B cell (primary cell): ENCODE measurements at regions not wholly inside any gene's neighbourhood (a gene's known extent, or its start where the extent isn't known, plus 50 kb on each side); places are given as distances from the start of the nearest gene placed in this dataset.

Experiments
- ATAC-seq: fragments of 200-7000 bp; cut with Tn5 transposase; one replicate; pipeline ENCODE4 v1.10.0; 2021; ENCODE audit warnings: low read depth, mild to moderate bottlenecking, moderate number of reproducible peaks, moderate library complexity
- CTCF ChIA-PET: fragments of 350-600 bp; sonication (Branson Sonifier 250); formaldehyde crosslinking; loops from one replicate; lab custom pipeline; 2021; ENCODE audit warnings: antibody characterized with exemption, inconsistent platforms; lab: Charles Lee
- POLR2A ChIA-PET: fragments of 350-600 bp; sonication (Branson Sonifier 250); formaldehyde crosslinking; loops from one replicate; lab custom pipeline; 2021; ENCODE audit warnings: antibody characterized with exemption; lab: Charles Lee
- DNase-seq: peaks from one replicate; pipeline ENCODE4 v3.0.0; 2013
- H2AFZ ChIP-seq: 2 replicates; pipeline ENCODE4 v1.6.1; 2012; ENCODE audit warnings: mild to moderate bottlenecking, low read depth, low read length; ENCODE audit not compliant: insufficient read depth, poor library complexity, severe bottlenecking
- H3K27ac ChIP-seq, 2 donors: 1 replicate in 1 of 2; 2 replicates in 1 of 2; pipeline ENCODE4 v1.5.1; 2012 to 2013; ENCODE audit warnings: low read length in 2 of 2, mild to moderate bottlenecking in 2 of 2, moderate library complexity in 1 of 2
- H3K27me3 ChIP-seq, 4 experiments: fragments of 200-600 bp in 1 of 4; sonication (generic) in 1 of 4; replicated peaks in 1 of 4; 1 replicate in 2 of 4; 2 replicates in 2 of 4; pipeline versions ENCODE4 v1.6.1 to v1.7.0; 2013 to 2016; ENCODE audit warnings: low read length in 3 of 4, mild to moderate bottlenecking in 2 of 4, mixed read lengths in 1 of 4, moderate library complexity in 1 of 4; ENCODE audit not compliant: insufficient read depth in 4 of 4, control insufficient read depth in 3 of 4; ENCODE audit errors: control extremely low read depth in 1 of 4
- H3K36me3 ChIP-seq, 2 experiments: replicated peaks in 1 of 2; 1 replicate in 1 of 2; 2 replicates in 1 of 2; pipeline versions ENCODE4 v1.6.1 to v1.7.1; 2013; ENCODE audit warnings: low read length in 1 of 2; ENCODE audit not compliant: insufficient read depth in 2 of 2, control insufficient read depth in 1 of 2; ENCODE audit errors: control extremely low read depth in 1 of 2, extremely low read depth in 1 of 2
- H3K4me1 ChIP-seq, 2 donors: fragments of 200-600 bp in 1 of 2; sonication (generic) in 1 of 2; 1 replicate in 1 of 2; 2 replicates in 1 of 2; pipeline versions ENCODE4 v1.5.1 to v1.6.1; 2013 to 2017; ENCODE audit warnings: low read length in 2 of 2; ENCODE audit not compliant: control insufficient read depth in 2 of 2, insufficient read depth in 2 of 2
- H3K4me2 ChIP-seq: replicated peaks from 2 replicates; pipeline ENCODE3; 2012; ENCODE audit warnings: mild to moderate bottlenecking, low read depth, low read length; ENCODE audit not compliant: poor library complexity, severe bottlenecking
- H3K4me3 ChIP-seq, 5 experiments: fragments of 200-600 bp in 1 of 5; sonication (generic) in 1 of 5; 1 replicate in 3 of 5; 2 replicates in 2 of 5; pipeline versions ENCODE4 v1.5.1 to v1.7.0; 2011 to 2016; ENCODE audit warnings: low read length in 4 of 5, mild to moderate bottlenecking in 4 of 5, low read depth in 2 of 5, control low read depth in 1 of 5, moderate library complexity in 1 of 5; ENCODE audit not compliant: insufficient read depth in 1 of 5; ENCODE audit errors: control extremely low read depth in 1 of 5, extremely low read depth in 1 of 5
- H3K79me2 ChIP-seq: fragments of 200-600 bp; sonication (generic); one replicate; pipeline ENCODE4 v1.6.0; 2016; ENCODE audit warnings: low read length; ENCODE audit not compliant: control insufficient read depth, insufficient read depth
- H3K9ac ChIP-seq: fragments of 200-600 bp; sonication (generic); 2 replicates; pipeline ENCODE4 v1.6.1; 2017; ENCODE audit warnings: mild to moderate bottlenecking, low read length, moderate library complexity
- H3K9me3 ChIP-seq, 3 donors: one replicate each; pipeline versions ENCODE4 v1.6.1 to v1.7.1; 2013; ENCODE audit warnings: low read length in 2 of 3; ENCODE audit not compliant: control insufficient read depth in 2 of 3, insufficient read depth in 1 of 3; ENCODE audit errors: control extremely low read depth in 1 of 3
- H4K20me1 ChIP-seq: 2 replicates; pipeline ENCODE4 v1.6.0; 2012; ENCODE audit warnings: mild to moderate bottlenecking, low read length; ENCODE audit not compliant: insufficient read depth, control insufficient read depth, poor library complexity, severe bottlenecking
- H3K27ac Mint-ChIP-seq: one replicate; pipeline ENCODE4 v1.8.0; 2021; ENCODE audit warnings: mixed read lengths
- H3K27me3 Mint-ChIP-seq: one replicate; pipeline ENCODE4 v1.8.0; 2021; ENCODE audit warnings: mixed read lengths
- H3K4me1 Mint-ChIP-seq: one replicate; pipeline ENCODE4 v1.8.0; 2021; ENCODE audit warnings: mixed read lengths
- H3K4me3 Mint-ChIP-seq: one replicate; pipeline ENCODE4 v1.8.0; 2021; ENCODE audit warnings: mixed read lengths
- H3K9me3 Mint-ChIP-seq: one replicate; pipeline ENCODE4 v1.8.0; 2022; ENCODE audit warnings: mixed read lengths; ENCODE audit not compliant: insufficient read depth
- CTCF ChIP-seq: fragments of 200-600 bp; IDR thresholded peaks from one replicate; pipeline ENCODE4 v1.8.0; 2022; ENCODE audit warnings: antibody characterized with exemption, mild to moderate bottlenecking
- EZH2 ChIP-seq: IDR thresholded peaks from 2 replicates; pipeline ENCODE4 v1.6.1; 2012; ENCODE audit warnings: borderline replicate concordance, low read depth, mild to moderate bottlenecking, moderate library complexity, low read length; ENCODE audit not compliant: insufficient read depth, poor library complexity, severe bottlenecking
- WGBS: methylation state at CpG from one replicate; pipeline ENCODE4 v1.1.5; 2013; ENCODE audit warnings: missing lambda C conversion rate; ENCODE audit not compliant: insufficient coverage; 5-methylcytosine and 5-hydroxymethylcytosine counted together
- intact Hi-C: fragments of 100-400 bp; cut with micrococcal nuclease; formaldehyde crosslinking; loops from one replicate; pipeline ENCODE4 v1.10.0; 2022

GRCh38 chr1:99461499-99461898 is 184.4 kb upstream of the PALMD start:
- Histone ChIP-seq H3K4me3 (no peak overlapping the region), H3K27me3 (no peaks in the 10 kb centered on the region), H3K9ac (no peak overlapping the region), H3K27ac (no peak overlapping the region), H3K36me3 (no peaks in the 10 kb centered on the region), H3K9me3 (peaks cover 0 to 7% (median 0%) of the 10 kb centered on the region in 3 donors), H3K79me2 (no peaks in the 10 kb centered on the region), H2AFZ (no peak overlapping the region), H3K4me2 (no peak overlapping the region), H3K4me1 (no peaks in the 10 kb centered on the region), H4K20me1 (no peaks in the 10 kb centered on the region)
- Mint-ChIP-seq H3K4me1 (no peaks in the 10 kb centered on the region), H3K27ac (no peak overlapping the region), H3K9me3 (no peaks in the 10 kb centered on the region), H3K27me3 (peaks cover 2% of the 10 kb centered on the region), H3K4me3 (no peak overlapping the region)
- peak; percentile 2 for DNase-seq
- ChIA-PET CTCF (no interaction called here), POLR2A (no interaction called here)
- ATAC-seq: no peak
- 94% methylated on average over 2 of the region's 2 CpGs for WGBS
- no peak for TF ChIP-seq CTCF
- TF ChIP-seq EZH2: no peak
- intact Hi-C loops: no loop called here

- Histone ChIP-seq H3K27ac (no peak overlapping the region), H3K4me2 (no peak overlapping the region), H4K20me1 (no peaks in the 10 kb centered on the region), H3K4me1 (no peaks in the 10 kb centered on the region), H3K4me3 (no peak overlapping the region), H2AFZ (no peak overlapping the region), H3K79me2 (no peaks in the 10 kb centered on the region), H3K27me3 (no peaks in the 10 kb centered on the region), H3K9ac (no peak overlapping the region), H3K36me3 (no peaks in the 10 kb centered on the region), H3K9me3 (peaks cover 0 to 7% (median 0%) of the 10 kb centered on the region in 3 donors)
- no peak for DNase-seq
- intact Hi-C loops: no loop called here
- WGBS: 89% methylated on average over 1 of the region's 1 CpG
- Mint-ChIP-seq H3K27me3 (peaks cover 3% of the 10 kb centered on the region), H3K9me3 (no peaks in the 10 kb centered on the region), H3K4me1 (no peaks in the 10 kb centered on the region), H3K4me3 (no peak overlapping the region), H3K27ac (no peak overlapping the region)
- ChIA-PET CTCF (no interaction called here), POLR2A (no interaction called here)
- ATAC-seq: no peak
- TF ChIP-seq CTCF (no peak), EZH2 (no peak)
These were observed 181.2 kb upstream of the PALMD start for GRCh38 chr1:99464738-99465137.
